ENCODE measurements at regions not wholly inside any gene's neighbourhood (a gene's known extent, or its start where the extent isn't known, plus 50 kb on each side); places are given as distances from the start of the nearest gene placed in this dataset.

- DNase-seq: no peak
Measured at GRCh38 chr2:60659026-60659425, 97.0 kb upstream of the PAPOLG start.

GRCh38 chr2:60661073-60661738, 94.9 kb upstream of the PAPOLG start:
- DNase-seq: no peak

GRCh38 chr2:60662781-60663180, 93.3 kb upstream of the PAPOLG start:
- no peak for DNase-seq

- DNase-seq: no peak
Measured at GRCh38 chr2:60671966-60672365, 84.1 kb upstream of the PAPOLG start.

GRCh38 chr2:60674524-60675165, 81.4 kb upstream of the PAPOLG start:
- DNase-seq: peak; percentile 69

- no peak for DNase-seq
Measured at GRCh38 chr2:60675301-60675700, 80.8 kb upstream of the PAPOLG start.

GRCh38 chr2:60676706-60677330, 79.2 kb upstream of the PAPOLG start:
- DNase-seq: no peak

- DNase-seq: no peak
Measured at GRCh38 chr2:60677356-60677755, 78.7 kb upstream of the PAPOLG start.

GRCh38 chr2:60678551-60678950, 77.5 kb upstream of the PAPOLG start:
- DNase-seq: no peak

GRCh38 chr2:60679036-60679780, 76.9 kb upstream of the PAPOLG start:
- no peak for DNase-seq

- no peak for DNase-seq
Measured at GRCh38 chr2:60693551-60693950, 62.5 kb upstream of the PAPOLG start.

GRCh38 chr2:60695793-60696192, 60.3 kb upstream of the PAPOLG start:
- no peak for DNase-seq

- no peak for DNase-seq
Measured at GRCh38 chr2:60699617-60700016, 56.5 kb upstream of the PAPOLG start.

GRCh38 chr2:60706021-60706420, 50.0 kb upstream of the PAPOLG start:
- DNase-seq: no peak
